Mesendoderm (in vitro differentiated cells): ENCODE measurements at regions not wholly inside any gene's neighbourhood (a gene's known extent, or its start where the extent isn't known, plus 50 kb on each side); places are given as distances from the start of the nearest gene placed in this dataset.

Experiments
- DNase-seq: peaks from one replicate; pipeline ENCODE4 v3.0.0; 2013
- H2AK5ac ChIP-seq: 2 replicates; pipeline ENCODE4 v1.6.1; 2013; ENCODE audit warnings: low read length, inconsistent platforms
- H2BK120ac ChIP-seq: 2 replicates; pipeline ENCODE4 v1.6.1; 2013; ENCODE audit warnings: low read depth, mild to moderate bottlenecking, low read length, moderate library complexity, mixed read lengths
- H2BK15ac ChIP-seq: replicated peaks from 2 replicates; pipeline ENCODE4 v1.6.1; 2013; ENCODE audit warnings: low read depth, mild to moderate bottlenecking, moderate library complexity
- H2BK5ac ChIP-seq: 2 replicates; pipeline ENCODE4 v1.6.1; 2013; ENCODE audit warnings: low read length, inconsistent platforms
- H3K18ac ChIP-seq: 2 replicates; pipeline ENCODE4 v1.6.1; 2013; ENCODE audit warnings: mild to moderate bottlenecking, low read length, mixed read lengths
- H3K23ac ChIP-seq: one replicate; pipeline ENCODE4 v1.6.1; 2013; ENCODE audit warnings: low read length
- H3K27ac ChIP-seq: 2 replicates; pipeline ENCODE4 v1.5.1; 2013; ENCODE audit warnings: low read depth, mild to moderate bottlenecking, inconsistent platforms, low read length, moderate library complexity
- H3K27me3 ChIP-seq: 2 replicates; pipeline ENCODE4 v1.6.1; 2013; ENCODE audit warnings: low read length, control low read depth, mild to moderate bottlenecking, inconsistent platforms; ENCODE audit not compliant: insufficient read depth, poor library complexity
- H3K36me3 ChIP-seq: 2 replicates; pipeline ENCODE4 v1.6.1; 2013; ENCODE audit warnings: low read length, inconsistent platforms; ENCODE audit not compliant: control insufficient read depth, insufficient read depth
- H3K4ac ChIP-seq: one replicate; pipeline ENCODE4 v1.6.1; 2013; ENCODE audit warnings: low read depth, mild to moderate bottlenecking, low read length, moderate library complexity
- H3K4me1 ChIP-seq: 2 replicates; pipeline ENCODE4 v1.6.1; 2013; ENCODE audit warnings: low read depth, low read length, inconsistent platforms; ENCODE audit not compliant: control insufficient read depth
- H3K4me2 ChIP-seq: 2 replicates; pipeline ENCODE4 v1.6.1; 2013; ENCODE audit warnings: low read length
- H3K4me3 ChIP-seq: 2 replicates; pipeline ENCODE4 v1.5.1; 2013; ENCODE audit warnings: mild to moderate bottlenecking, low read length
- H3K56ac ChIP-seq: one replicate; pipeline ENCODE4 v1.6.1; 2013; ENCODE audit warnings: low read length
- H3K79me1 ChIP-seq: 2 replicates; pipeline ENCODE4 v1.6.1; 2013; ENCODE audit warnings: low read length, inconsistent platforms
- H3K79me2 ChIP-seq: 2 replicates; pipeline ENCODE4 v1.6.1; 2013; ENCODE audit warnings: mild to moderate bottlenecking, low read length; ENCODE audit not compliant: control insufficient read depth, insufficient read depth
- H3K9ac ChIP-seq: 2 replicates; pipeline ENCODE4 v1.6.1; 2013; ENCODE audit warnings: low read length, inconsistent platforms
- H4K5ac ChIP-seq: one replicate; pipeline ENCODE4 v1.6.1; 2013; ENCODE audit warnings: low read length
- H4K8ac ChIP-seq: one replicate; pipeline ENCODE4 v1.6.1; 2013; ENCODE audit warnings: low read depth, mild to moderate bottlenecking, control low read depth, low read length, moderate library complexity
- WGBS: extraction: QIAGEN DNeasy Blood & Tissue Kit; methylation state at CpG from one replicate; pipeline ENCODE4 v1.1.7; 2013; ENCODE audit warnings: low lambda C conversion rate, missing lambda C conversion rate; ENCODE audit not compliant: insufficient coverage; ENCODE audit errors: extremely low coverage; 5-methylcytosine and 5-hydroxymethylcytosine counted together

GRCh38 chr4:23233596-23233995 is 540.9 kb downstream of the GBA3 start:
- Histone ChIP-seq H3K36me3 (no peaks in the 10 kb centered on the region), H2AK5ac (no peak overlapping the region), H2BK5ac (no peak overlapping the region), H3K56ac (no peak overlapping the region), H2BK15ac (no peak overlapping the region), H3K27ac (no peak overlapping the region), H3K79me1 (no peaks in the 10 kb centered on the region), H4K8ac (no peak overlapping the region), H3K4me3 (no peak overlapping the region), H2BK120ac (no peak overlapping the region), H3K18ac (no peak overlapping the region), H4K5ac (no peak overlapping the region), H3K23ac (no peak overlapping the region), H3K4me2 (no peak overlapping the region), H3K4ac (no peak overlapping the region), H3K79me2 (no peaks in the 10 kb centered on the region), H3K4me1 (peaks cover 8% of the 10 kb centered on the region), H3K9ac (no peak overlapping the region), H3K27me3 (no peaks in the 10 kb centered on the region)
- DNase-seq = no peak
- no CpG with 5 or more reads among the region's 1 CpG for WGBS

- no peak overlapping the region for H4K8ac ChIP-seq
- no peak overlapping the region for H2BK15ac ChIP-seq
- no peak overlapping the region for H2BK120ac ChIP-seq
- H3K27me3 ChIP-seq = no peaks in the 10 kb centered on the region
- H3K4ac ChIP-seq = no peak overlapping the region
- no peak overlapping the region for H4K5ac ChIP-seq
- no CpG with 5 or more reads among the region's 2 CpGs for WGBS
- no peak overlapping the region for H3K9ac ChIP-seq
- peaks cover 8% of the 10 kb centered on the region for H3K4me1 ChIP-seq
- no peak overlapping the region for H3K23ac ChIP-seq
- H2BK5ac ChIP-seq = no peak overlapping the region
- H3K36me3 ChIP-seq = no peaks in the 10 kb centered on the region
- no peak overlapping the region for H3K56ac ChIP-seq
- no peaks in the 10 kb centered on the region for H3K79me2 ChIP-seq
- H3K18ac ChIP-seq = no peak overlapping the region
- no peak overlapping the region for H3K27ac ChIP-seq
- no peak overlapping the region for H3K4me2 ChIP-seq
- no peak overlapping the region for H3K4me3 ChIP-seq
- DNase-seq = no peak
- no peak overlapping the region for H2AK5ac ChIP-seq
- no peaks in the 10 kb centered on the region for H3K79me1 ChIP-seq
These were observed 540.2 kb downstream of the GBA3 start for GRCh38 chr4:23232987-23233386.

- no peak overlapping the region for H3K23ac ChIP-seq
- no peak overlapping the region for H4K5ac ChIP-seq
- no peak overlapping the region for H3K4me2 ChIP-seq
- H3K9ac ChIP-seq = no peak overlapping the region
- H2AK5ac ChIP-seq = no peak overlapping the region
- no peak overlapping the region for H2BK15ac ChIP-seq
- H3K4me1 ChIP-seq = no peaks in the 10 kb centered on the region
- H3K36me3 ChIP-seq = no peaks in the 10 kb centered on the region
- H2BK5ac ChIP-seq = no peak overlapping the region
- H3K27ac ChIP-seq = no peak overlapping the region
- WGBS = no CpG with 5 or more reads among the region's 1 CpG
- no peak overlapping the region for H4K8ac ChIP-seq
- no peak for DNase-seq
- no peak overlapping the region for H3K4ac ChIP-seq
- no peaks in the 10 kb centered on the region for H3K79me1 ChIP-seq
- H3K4me3 ChIP-seq = no peak overlapping the region
- no peaks in the 10 kb centered on the region for H3K27me3 ChIP-seq
- H3K18ac ChIP-seq = no peak overlapping the region
- no peaks in the 10 kb centered on the region for H3K79me2 ChIP-seq
- no peak overlapping the region for H2BK120ac ChIP-seq
- H3K56ac ChIP-seq = no peak overlapping the region
These were observed 532.8 kb downstream of the GBA3 start for GRCh38 chr4:23225564-23225963.

GRCh38 chr4:23224684-23225420 is 532.1 kb downstream of the GBA3 start:
- WGBS = no CpG with 5 or more reads among the region's 4 CpGs
- Histone ChIP-seq H2BK120ac (no peak overlapping the region), H3K18ac (no peak overlapping the region), H3K4me1 (no peaks in the 10 kb centered on the region), H3K79me2 (no peaks in the 10 kb centered on the region), H4K8ac (no peak overlapping the region), H3K4me3 (no peak overlapping the region), H3K23ac (no peak overlapping the region), H3K4me2 (no peak overlapping the region), H3K4ac (no peak overlapping the region), H3K27me3 (no peaks in the 10 kb centered on the region), H3K36me3 (no peaks in the 10 kb centered on the region), H3K27ac (no peak overlapping the region), H3K56ac (no peak overlapping the region), H3K9ac (no peak overlapping the region), H2AK5ac (no peak overlapping the region), H3K79me1 (no peaks in the 10 kb centered on the region), H2BK5ac (no peak overlapping the region), H4K5ac (no peak overlapping the region), H2BK15ac (no peak overlapping the region)
- no peak for DNase-seq

- H4K8ac ChIP-seq = no peak overlapping the region
- no peak for DNase-seq
- no CpG with 5 or more reads among the region's 2 CpGs for WGBS
- H2BK15ac ChIP-seq = no peak overlapping the region
- H3K56ac ChIP-seq = no peak overlapping the region
- no peaks in the 10 kb centered on the region for H3K79me2 ChIP-seq
- H3K23ac ChIP-seq = no peak overlapping the region
- no peaks in the 10 kb centered on the region for H3K79me1 ChIP-seq
- no peak overlapping the region for H2BK120ac ChIP-seq
- H3K18ac ChIP-seq = no peak overlapping the region
- no peak overlapping the region for H4K5ac ChIP-seq
- H2AK5ac ChIP-seq = no peak overlapping the region
- H2BK5ac ChIP-seq = no peak overlapping the region
- H3K4me3 ChIP-seq = no peak overlapping the region
- H3K4me1 ChIP-seq = no peaks in the 10 kb centered on the region
- H3K4me2 ChIP-seq = no peak overlapping the region
- no peaks in the 10 kb centered on the region for H3K27me3 ChIP-seq
- H3K27ac ChIP-seq = no peak overlapping the region
- no peaks in the 10 kb centered on the region for H3K36me3 ChIP-seq
- H3K4ac ChIP-seq = no peak overlapping the region
- no peak overlapping the region for H3K9ac ChIP-seq
These were observed 528.2 kb downstream of the GBA3 start for GRCh38 chr4:23220911-23221310.
